ENCODE measurements at regions not wholly inside any gene's neighbourhood (a gene's known extent, or its start where the extent isn't known, plus 50 kb on each side); places are given as distances from the start of the nearest gene placed in this dataset.

DNA sequence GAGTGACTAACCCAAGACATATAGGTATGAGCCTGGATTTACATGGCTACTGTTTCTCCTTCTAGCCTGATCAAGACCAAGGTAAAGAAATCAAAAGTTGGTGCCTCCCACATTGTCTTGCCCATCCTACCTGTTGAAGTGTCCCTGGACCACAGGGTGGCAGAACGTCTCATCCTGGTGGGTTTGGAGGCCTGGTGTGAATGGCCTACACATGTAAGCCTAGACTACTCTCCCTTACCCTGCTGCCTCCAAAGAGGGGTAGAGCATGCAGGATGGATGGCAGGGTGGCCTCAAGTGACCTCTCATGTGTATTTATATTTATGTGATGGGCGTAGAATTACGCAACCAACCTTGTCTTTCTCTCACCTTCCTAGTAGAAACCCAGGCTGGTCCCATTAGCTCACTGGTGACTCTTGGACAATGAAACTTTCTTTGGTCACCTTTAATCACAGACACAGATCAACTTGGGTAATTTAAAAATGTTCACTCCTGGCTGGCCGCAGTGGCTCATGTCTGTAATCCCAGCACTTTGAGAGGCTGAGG lies 73.3 kb upstream of the SOD3 start:
- no peak for DNase-seq (ENCODE audit: low spot score in 2 of 2)
- H3K9me3 ChIP-seq: no peaks in the 10 kb centered on the region
- H3K4me1 ChIP-seq: no peaks in the 10 kb centered on the region
- H3K36me3 ChIP-seq: no peaks in the 10 kb centered on the region
- TF ChIP-seq, protein P1, sequence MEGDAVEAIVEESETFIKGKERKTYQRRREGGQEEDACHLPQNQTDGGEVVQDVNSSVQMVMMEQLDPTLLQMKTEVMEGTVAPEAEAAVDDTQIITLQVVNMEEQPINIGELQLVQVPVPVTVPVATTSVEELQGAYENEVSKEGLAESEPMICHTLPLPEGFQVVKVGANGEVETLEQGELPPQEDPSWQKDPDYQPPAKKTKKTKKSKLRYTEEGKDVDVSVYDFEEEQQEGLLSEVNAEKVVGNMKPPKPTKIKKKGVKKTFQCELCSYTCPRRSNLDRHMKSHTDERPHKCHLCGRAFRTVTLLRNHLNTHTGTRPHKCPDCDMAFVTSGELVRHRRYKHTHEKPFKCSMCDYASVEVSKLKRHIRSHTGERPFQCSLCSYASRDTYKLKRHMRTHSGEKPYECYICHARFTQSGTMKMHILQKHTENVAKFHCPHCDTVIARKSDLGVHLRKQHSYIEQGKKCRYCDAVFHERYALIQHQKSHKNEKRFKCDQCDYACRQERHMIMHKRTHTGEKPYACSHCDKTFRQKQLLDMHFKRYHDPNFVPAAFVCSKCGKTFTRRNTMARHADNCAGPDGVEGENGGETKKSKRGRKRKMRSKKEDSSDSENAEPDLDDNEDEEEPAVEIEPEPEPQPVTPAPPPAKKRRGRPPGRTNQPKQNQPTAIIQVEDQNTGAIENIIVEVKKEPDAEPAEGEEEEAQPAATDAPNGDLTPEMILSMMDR (IDR thresholded peaks at IDR 0.05): no peak
- TF ChIP-seq POLR2A (IDR thresholded peaks at IDR 0.05) (no peak), POLR2AphosphoS5 (IDR thresholded peaks at IDR 0.05) (no peak)
- no peak overlapping the region for H3K4me3 ChIP-seq
- H3K27ac ChIP-seq: no peak overlapping the region
- intact Hi-C loops (cut with DNase I; ENCODE audit: low total_unique reads): no loop called here
- no peaks in the 10 kb centered on the region for H3K27me3 ChIP-seq

GRCh38 chr4:24727390-24728224 lies 67.8 kb upstream of the SOD3 start:
- no peak overlapping the region for H3K27ac ChIP-seq
- H3K4me1 ChIP-seq: no peaks in the 10 kb centered on the region
- H3K36me3 ChIP-seq: no peaks in the 10 kb centered on the region
- H3K4me3 ChIP-seq: no peak overlapping the region
- TF ChIP-seq POLR2AphosphoS5 (IDR thresholded peaks at IDR 0.05) (no peak), POLR2A (IDR thresholded peaks at IDR 0.05) (no peak)
- TF ChIP-seq, protein P1 (IDR thresholded peaks at IDR 0.05): no peak
- H3K27me3 ChIP-seq: no peaks in the 10 kb centered on the region
- no peak for DNase-seq (ENCODE audit: low spot score in 2 of 2)
- intact Hi-C loops (cut with DNase I; ENCODE audit: low total_unique reads): no loop called here
- no peaks in the 10 kb centered on the region for H3K9me3 ChIP-seq

DNA sequence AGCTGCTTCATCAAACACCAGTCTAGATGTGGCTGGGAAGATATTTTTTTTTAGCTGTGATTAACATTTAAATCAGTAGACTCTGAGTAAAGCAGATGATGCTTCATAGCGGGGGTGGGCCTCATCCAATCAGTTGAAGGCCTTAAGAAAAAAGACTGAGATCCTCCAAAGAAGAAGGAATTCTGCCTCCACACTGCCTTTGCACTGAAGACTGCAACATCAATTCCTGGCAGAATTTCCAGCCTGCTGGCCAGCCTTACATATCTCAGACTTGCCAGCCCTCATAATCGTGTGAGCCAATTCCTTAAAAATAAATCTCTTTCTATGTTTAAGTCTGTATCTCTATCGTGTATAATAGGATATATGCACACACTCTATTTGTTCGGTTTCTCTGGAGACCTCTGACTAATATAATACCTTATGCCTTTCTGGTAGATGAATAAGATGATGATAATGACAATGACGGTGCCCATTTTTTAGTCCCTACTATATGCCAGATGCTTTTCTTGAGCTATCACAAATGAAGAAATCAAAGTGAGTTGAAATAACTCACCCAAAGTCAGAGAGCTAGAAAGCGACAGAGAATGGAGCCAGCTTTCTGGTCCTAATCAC lies 66.1 kb upstream of the SOD3 start:
- H3K36me3 ChIP-seq: no peaks in the 10 kb centered on the region
- intact Hi-C loops (cut with DNase I; ENCODE audit: low total_unique reads): no loop called here
- DNase-seq (ENCODE audit: low spot score in 2 of 2): no peak
- TF ChIP-seq, protein P1 (IDR thresholded peaks at IDR 0.05): no peak
- TF ChIP-seq POLR2A (IDR thresholded peaks at IDR 0.05) (no peak), POLR2AphosphoS5 (IDR thresholded peaks at IDR 0.05) (no peak)
- no peaks in the 10 kb centered on the region for H3K9me3 ChIP-seq
- H3K4me1 ChIP-seq: no peaks in the 10 kb centered on the region
- H3K27me3 ChIP-seq: no peaks in the 10 kb centered on the region
- H3K27ac ChIP-seq: no peak overlapping the region
- H3K4me3 ChIP-seq: no peak overlapping the region

GRCh38 chr4:24730256-24731001 lies 64.9 kb upstream of the SOD3 start:
- H3K27ac ChIP-seq: no peak overlapping the region
- intact Hi-C loops (cut with DNase I; ENCODE audit: low total_unique reads): no loop called here

More at GRCh38 chr4:24730256-24731001, 64.9 kb upstream of the SOD3 start:
- Histone ChIP-seq H3K9me3 (no peaks in the 10 kb centered on the region), H3K27me3 (no peaks in the 10 kb centered on the region), H3K36me3 (no peaks in the 10 kb centered on the region), H3K4me3 (no peak overlapping the region), H3K4me1 (no peaks in the 10 kb centered on the region)
- TF ChIP-seq, protein P1 (IDR thresholded peaks at IDR 0.05): no peak
- TF ChIP-seq POLR2AphosphoS5 (IDR thresholded peaks at IDR 0.05) (no peak), POLR2A (IDR thresholded peaks at IDR 0.05) (no peak)
- DNase-seq (ENCODE audit: low spot score in 2 of 2): no peak
